ENCODE measurements at regions not wholly inside any gene's neighbourhood (a gene's known extent, or its start where the extent isn't known, plus 50 kb on each side); places are given as distances from the start of the nearest gene placed in this dataset.
"Not testable (repeated sequence)": the region's sequence is repeated elsewhere in the genome, so short reads cannot be mapped to it uniquely, and the experiment has no call there.

DNA sequence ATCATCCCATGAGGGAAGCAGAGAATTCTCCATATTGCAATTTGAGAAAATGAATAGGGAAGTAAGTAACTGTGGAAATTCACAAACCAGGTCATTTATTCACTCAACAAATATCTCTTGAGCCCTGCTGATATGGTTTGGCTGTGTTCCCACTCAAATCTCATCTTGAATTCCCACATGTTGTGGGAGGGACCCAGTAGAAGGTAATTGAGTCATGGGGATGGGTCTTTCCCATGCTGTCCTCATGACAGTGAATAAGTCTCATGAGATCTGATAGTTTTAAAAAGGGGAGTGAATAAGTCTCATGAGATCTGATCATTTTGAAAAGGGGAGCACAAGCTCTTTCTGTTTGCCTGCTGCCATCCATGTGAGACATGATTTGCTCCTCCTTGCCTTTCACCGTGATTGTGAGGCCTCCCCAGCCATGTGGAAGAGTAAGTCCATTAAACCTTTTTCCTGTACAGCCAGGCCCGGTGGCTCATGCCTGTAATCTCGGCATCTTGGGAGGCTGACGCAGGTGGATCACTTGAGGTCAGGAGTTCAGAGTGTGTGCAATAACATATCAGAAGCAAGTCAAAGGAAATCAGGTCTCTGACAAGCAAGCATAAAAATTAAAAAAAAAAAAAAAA lies 193.2 kb downstream of the NDUFA10 start:
- peak; percentile 29 for DNase-seq

DNA sequence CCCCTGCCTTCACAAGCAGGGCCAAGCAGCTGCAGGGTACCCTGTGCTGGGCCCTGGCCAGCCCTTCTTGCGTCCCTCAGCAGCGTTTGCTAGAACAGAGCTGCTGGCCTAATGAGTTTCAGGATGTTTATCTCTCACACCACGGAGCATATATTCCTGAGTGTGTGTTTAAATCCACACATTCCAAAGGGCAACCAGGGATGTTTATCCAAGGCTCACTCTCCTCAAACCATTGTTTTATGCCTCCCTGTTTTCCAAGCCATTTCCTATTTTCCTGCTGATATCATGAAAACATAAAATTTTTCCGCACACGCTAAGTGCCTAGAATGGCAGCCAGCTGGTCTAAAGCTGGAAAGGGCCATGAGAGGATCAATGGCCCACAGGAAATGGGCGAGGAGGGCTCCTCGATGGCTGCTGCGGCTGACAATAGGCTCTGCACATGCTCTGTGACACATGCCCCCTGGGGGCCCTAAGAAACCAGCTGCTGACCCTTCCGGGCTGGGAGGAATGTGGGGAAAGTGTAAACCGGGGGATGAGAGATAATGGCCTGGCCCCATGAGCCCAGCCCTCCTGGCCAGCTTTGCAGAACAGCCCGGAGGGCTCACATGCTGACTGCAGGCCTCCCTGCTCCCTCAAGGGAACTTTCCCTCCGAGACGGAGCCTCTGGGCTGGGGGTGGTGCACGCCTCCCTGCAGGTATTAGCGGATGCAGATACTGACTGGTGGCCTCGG lies 194.0 kb downstream of the NDUFA10 start:
- DNase-seq, result peak; percentile 81

DNA sequence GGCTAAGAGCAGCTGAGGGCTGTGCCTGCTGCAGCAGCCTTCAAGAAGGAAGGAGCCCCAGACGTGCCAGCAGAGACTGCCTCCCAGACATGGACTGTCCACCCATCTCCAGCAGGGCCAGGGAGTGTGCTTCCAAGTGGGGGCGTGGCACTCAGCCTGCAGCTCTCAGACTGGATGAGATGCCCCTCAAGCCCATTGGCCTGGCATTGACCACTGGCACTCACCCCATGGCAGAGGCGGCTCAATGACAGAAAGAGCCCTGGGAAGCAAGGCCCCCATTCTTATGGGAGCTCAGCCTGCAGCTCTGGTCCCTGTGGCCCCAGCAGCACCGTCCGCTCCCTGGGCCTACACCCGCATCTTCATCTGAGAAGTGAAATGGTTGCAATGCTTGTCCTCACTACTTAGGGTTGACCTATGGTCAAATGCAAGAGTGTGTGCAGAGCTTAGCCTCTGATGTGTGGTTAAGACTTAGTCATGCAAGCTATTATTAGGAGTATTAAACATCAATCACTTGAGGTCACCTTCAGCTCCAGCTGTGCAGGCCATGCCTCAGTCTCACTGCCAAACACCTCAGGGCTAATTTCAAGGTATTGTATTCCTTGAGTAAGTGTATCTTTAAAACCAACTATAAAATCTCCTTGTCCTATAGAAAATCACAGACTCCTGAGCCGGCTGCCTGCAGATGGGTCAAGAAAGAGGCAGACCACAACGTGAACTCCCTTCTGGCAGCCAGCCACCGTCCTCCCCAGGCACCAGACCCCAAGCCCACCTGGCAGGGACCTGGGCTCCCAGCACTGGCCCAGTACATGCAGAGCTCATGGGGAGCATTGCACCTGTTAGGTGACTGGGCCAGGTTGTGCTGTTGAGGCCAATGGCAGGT lies 194.8 kb downstream of the NDUFA10 start:
- peak; percentile 45 for DNase-seq

DNA sequence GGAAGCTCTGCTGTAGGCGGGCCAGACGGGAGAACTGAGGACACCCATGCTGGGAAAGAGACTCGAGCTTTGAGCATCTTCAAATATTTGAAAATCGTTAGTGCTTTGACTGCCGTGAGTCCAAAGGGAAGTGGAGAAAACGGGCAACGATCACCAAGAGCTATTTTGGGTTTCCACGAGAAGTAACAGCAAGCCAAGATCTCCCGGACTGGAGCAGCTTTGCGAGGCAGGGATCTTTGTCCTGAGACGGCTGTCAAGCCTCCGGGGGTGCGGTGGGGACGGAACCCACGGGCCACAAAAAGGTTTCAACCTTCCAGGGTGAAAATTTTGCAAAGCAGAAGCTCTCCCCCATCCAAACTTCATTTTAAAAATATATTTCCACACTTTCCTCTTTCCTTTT lies 195.8 kb downstream of the NDUFA10 start:
- no peak for DNase-seq

DNA sequence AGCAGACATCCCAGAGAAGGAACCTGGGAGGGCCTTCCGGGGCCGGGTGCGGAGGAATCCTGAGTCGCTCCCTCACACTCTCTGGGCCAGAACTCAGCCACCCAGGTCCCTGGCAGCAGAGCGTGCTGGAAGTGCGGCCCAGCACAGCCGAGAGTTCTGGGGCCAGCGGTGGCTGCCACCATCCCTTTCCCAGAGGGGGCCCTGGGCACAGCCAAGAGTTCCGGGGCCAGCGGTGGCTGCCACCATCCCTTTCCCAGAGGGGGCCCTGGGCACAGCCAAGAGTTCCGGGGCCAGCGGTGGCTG lies 196.2 kb downstream of the NDUFA10 start:
- not testable (repeated sequence) for DNase-seq

DNA sequence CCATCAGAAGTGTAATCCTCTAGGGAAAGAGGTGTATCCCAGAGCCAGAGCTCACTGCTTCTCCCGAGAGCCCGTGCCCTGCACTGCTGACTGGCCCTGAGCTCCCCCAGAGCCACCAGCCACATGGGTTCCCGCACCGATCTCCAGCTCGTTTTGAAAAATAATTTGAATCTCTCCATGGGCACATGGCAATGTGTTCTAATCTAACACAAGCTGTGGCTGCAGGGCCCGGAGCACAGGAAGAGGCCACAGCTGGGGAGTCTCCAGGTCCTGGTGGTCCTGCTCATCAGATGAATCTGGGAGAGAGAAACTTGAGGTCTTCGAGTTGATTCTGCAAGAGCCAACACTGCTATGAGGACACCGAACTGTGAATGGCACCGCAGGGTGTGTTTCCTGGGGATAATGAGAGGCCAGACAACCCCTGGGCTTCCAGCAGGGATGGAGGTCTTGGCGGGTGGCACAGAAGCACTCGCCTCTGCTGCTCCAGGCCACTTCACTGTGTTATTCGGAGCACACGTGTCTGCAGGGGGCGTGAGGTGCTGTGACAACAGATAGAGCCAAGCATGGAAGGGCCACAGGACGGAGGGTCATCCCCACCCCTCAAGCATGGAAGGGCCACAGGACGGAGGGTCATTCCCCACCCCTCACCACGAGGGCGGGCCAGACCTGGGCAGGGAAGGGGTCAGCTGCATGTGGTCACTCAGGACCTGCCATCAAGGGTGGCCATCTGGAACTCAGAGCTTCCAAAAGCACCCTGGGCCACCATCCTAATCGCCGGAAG lies 196.8 kb downstream of the NDUFA10 start:
- no peak for DNase-seq

DNA sequence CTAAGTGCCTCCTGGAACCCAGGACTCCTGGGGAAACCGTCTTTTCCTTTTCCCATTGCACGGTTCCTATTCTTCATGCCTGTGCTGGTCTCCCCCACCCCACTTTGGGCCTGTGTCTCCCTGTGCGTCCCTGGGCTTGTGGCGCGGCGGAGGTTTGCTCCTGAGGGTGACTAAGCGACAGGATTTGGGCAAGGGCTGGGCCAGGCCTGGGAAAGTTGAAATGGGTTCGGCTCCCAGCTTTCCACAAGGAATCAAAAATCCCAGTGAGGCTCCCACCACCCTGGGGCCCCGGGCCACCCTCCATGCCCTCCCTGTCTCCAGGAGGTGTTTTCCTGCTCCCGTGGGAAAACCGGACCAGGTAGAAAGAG lies 197.6 kb downstream of the NDUFA10 start:
- DNase-seq, result no peak

DNA sequence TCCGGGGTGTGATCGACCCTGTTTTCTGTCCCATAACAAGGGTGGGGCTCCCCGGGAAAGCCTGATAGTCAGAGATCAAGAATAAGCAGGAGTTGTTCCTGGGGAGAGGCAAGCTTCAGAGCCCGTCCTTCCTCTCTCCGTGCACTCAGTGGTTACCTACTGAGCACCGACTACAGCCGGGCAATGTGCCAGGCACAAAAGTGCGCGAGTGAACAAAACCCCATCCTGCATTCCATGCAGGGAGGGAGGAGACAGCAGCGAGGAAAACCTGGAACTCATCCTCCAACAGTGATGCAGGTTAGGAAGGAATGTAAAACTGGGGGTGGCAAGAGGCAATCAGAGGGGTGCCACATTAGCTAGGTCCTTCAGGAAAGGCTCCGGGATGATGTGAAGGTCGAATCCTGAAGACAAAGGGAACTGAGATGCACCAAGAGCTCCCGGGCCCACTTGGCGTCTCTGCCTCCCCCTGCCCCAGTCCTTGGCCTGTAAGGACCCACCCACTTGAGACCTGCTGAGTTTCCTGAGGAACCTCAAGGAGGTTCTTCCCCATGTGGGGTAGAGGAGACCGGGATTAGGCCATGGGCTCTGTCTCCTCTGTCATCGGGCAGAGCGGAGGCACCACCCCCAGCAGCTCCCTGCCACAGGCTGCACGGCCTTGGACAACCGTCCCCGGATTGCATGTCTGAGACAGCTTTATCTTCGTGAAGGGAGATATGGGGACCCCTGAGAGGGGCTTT lies 198.2 kb downstream of the NDUFA10 start:
- no peak for DNase-seq

DNA sequence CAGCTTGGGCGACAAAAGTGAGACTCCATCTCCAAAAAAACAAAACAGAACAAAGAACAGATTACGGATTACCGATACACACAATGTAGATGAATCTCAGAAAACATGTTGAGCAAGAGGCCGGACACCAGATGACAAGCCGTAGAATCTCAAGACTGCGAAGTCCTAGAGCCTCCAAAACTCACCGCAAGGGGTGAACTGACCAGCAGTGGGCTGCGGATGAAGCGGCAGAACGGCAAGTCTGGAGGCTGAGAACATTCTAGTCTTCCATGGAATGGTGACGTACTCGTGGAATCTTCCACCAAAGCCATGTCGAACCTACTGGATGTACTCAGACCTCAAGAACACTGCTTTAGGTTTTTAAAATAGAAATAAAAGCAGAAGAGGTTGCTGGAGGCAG lies 198.8 kb downstream of the NDUFA10 start:
- DNase-seq, result no peak

DNA sequence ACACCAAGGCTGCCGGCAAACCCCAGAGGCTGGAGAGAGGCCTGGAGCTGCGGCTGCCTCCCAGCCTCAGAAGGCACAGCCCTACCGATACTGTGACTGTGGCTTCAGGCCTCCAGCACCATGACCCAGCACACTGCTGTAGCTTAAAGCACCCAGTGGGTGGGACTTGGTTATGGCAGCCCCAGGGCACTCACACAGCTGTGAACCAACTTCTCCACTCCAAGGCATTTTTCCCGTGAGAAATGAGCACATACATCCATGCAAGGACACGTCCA lies 199.5 kb downstream of the NDUFA10 start:
- no peak for DNase-seq

DNA sequence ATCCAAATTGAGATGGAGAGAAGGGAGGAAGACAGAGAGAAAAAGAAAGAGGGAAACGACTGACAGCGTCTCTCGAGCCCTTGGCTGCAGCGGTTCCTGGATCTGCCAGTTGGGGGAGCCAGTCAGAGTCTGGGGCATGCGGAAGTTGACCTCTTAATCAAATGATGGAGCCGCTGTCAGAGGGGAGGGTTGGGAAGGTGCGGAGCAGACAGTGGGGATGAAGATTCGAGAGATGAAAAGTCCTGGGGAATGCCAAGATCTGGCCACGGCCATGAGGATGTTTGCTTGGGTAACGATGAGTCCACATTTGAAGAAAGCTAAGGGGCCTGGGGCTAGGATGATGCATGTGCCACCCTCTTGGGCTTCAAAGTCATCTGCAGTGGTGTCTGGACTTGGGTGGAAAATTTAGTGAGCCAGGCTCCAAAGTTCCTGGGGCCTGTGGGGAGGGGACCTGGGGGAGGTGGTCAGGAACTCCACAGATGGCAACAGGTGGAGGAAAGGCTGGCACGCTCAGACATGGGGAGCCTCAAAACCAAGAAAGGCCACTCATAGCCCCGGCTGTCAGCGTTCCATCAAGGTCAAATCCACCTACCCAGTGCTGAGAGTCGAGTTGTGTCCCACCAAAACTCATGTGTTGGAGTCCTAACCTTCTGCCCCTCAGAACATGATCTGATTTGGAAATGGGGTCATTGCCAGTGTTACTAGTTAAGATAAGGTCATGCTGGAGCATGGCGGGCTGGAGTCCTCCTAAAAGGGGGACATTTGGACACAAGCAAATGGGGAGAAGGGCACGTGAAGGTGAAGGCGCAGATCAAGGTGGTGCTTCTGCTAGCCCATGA lies 200.1 kb downstream of the NDUFA10 start:
- DNase-seq, result no peak

DNA sequence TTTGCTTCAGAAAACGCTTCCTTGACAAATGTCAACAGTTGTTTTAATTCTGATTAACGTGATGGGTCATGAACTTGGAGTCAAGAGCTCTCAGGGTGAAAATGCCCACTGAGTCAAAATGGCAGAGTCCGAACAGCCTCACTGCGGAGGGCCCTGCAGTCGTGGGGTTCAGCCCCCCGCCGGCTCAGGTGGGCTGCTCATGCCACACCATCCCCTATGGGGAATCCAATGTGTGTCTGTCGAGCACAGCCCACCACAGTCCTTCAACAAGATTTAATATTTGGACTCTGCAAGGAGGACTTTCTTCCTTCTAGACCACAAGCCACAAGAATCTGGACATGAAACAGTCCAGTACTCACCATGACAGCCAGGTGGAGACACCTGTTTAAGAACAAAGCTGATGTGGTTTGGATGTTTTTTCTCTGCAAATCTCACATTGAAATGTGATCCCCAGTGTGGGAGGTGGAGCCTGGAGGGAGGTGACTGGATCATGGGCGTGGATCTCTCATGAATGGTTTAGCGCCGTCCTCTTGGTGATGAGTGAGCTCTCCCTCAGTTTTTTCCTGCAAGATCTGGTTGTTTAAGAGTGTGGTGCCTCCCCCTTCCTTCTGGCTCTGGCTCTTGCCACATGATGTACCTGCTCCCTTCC lies 201.0 kb downstream of the NDUFA10 start:
- peak; percentile 64 for DNase-seq

DNA sequence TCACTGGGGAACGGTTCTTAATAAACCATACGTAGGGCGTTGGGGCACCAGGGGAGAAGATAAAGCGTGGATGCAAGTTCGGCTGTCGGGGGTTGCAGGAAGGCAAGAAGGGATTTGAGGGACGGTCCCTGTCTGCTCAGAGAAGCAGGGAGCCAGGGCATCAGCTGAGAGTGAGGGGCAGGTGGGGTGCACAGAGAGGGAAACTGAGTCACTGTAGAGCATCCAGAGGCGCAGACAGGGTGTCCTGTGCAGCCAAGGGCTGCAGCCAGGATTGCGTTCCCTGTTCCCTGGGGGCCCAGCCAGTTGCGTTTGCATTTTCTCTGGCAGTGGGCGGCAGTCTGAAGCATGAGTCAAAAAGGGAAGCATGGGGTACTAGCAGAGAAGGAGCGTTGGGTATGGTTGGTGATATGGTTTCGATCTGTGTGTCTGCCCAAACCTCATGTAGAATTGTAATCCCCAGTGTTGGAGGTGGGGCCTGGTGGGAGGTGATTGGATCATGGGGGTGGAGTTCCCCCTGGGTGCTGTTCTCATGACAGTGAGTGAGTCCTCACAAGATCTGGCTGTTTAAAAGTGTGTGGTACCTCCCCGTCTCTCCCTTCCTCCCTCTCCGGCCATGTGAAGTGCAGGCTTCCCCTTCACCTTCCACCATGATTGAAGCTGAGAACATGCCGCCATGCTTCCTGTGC lies 202.9 kb downstream of the NDUFA10 start:
- DNase-seq, result no peak

DNA sequence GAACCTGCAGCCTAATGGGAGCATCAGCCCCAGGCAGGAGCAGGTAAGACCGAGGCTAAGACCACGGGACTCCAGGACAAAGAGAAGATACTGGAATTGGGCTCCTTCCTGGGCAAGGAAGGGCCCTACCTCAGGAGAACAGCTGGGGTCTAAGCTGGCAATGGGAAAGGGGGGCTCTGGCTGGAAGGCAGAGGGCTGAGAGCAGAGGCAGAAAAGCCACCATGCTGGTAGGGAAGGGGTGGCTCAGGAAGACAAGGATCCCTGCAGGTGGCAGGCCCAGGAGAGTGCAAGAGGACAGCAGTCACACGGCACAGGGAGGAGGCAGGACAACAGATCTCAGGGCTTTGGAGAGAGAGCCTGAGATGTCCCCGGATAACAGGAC lies 203.5 kb downstream of the NDUFA10 start:
- DNase-seq, result no peak

DNA sequence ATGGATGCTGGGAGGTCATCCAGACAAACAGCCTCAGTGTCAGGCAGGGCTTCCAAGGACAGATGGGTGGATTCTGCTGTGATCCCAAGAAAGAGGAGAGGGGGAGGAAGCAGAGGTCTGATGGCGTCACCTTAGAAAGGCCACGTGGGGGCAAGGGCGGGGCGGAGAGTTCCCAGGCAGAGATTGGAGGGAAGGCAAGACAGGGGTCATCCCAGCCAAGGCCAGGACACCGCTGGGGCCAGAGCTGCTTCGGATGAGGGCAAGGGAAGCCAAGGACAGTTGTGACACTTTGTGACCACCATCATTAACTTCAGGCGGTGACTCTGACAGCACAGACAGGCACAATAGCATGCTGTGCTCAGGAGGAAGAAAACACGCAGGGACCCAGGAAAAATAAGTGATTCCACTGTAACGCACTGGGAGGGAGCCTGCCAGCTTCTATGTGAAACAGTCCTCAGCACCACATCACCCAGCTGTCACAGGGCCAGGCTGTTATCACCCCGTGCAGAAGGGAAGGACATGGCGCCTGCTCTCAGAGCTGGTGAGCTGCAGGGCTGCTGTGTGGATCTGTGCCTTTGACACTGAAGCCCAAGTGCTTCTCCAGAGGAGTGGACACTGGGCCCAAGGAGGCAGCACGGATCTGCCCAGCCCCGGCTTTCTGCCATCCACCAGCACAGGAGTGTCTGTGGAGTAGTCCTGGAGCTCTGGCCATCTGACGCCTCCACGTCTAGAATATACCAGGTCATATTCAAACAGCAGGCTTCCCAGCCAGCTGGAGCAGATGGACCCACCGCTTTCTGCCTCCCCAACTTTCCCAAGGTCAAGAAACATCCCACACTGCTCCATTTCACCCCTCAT lies 204.1 kb downstream of the NDUFA10 start:
- DNase-seq, result no peak

DNA sequence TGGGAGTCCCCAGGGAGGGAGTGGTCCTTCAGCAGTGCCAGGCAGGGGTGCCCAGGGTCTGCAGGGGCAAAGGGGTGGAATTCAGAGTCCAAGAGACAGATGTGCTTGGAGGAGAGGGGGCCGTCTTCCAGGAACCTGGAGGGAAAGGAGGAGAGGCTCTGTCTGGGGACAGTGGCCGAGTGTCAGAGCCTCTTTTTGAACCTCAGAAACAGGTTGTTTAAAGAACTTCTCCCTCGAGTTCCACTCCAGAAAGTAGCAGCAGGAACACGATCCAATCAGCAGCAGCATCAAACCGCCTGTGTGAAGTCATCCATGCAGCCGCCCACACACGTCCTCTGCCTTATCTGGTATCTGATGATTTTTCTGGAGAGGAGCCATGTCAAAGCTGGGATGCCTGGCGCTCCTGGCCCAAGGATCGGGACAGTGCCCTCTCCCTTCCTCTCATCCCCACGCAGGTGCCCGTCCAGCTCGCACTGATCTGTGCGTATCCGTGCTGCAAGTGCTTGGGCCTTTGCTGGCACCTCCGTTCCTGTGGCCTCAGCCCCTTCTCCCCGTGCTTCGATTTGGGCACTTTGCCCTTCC lies 205.1 kb downstream of the NDUFA10 start:
- DNase-seq, result peak; percentile 42

DNA sequence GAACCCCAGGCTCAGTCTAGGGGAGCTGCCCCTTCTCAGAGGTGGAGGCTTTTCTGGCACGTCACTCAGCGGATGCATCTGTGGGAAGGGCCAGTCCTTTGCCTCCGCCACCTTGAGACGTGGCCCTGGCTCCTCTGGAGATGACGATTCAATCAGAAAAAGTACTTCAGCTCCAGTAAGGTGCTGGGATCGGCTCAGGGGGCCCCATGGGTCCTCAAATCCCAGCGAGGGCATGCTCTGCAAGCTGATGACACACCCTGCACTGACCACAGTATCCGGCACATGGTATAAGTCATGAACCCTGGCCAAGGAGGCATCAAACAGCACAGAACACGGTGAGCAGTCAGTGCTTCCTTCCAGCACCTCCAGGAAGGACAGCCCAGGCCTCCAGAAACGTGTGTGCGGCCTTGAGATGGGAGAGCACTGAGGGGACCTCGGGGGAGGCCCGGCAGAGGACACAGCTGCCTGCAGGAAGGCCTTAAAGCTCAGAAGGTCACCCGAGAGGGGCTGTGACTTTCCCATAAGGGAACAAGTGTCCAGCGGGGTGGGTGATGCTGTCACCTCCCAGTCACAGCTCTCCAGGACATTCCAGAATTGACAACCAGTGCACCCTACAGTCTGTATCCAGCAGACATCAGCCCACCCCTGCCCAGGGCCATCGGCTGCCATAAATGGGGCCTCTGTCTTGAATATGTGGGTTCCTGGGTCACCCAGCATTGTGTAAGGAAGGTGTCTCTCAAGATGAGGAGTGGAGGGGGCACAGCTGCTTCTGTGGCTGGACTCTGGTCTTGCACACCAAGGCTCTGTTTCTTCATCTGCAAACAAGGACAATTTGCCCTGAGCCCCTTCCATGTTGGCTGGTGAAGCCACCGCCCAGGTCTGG lies 205.8 kb downstream of the NDUFA10 start:
- no peak for DNase-seq

DNA sequence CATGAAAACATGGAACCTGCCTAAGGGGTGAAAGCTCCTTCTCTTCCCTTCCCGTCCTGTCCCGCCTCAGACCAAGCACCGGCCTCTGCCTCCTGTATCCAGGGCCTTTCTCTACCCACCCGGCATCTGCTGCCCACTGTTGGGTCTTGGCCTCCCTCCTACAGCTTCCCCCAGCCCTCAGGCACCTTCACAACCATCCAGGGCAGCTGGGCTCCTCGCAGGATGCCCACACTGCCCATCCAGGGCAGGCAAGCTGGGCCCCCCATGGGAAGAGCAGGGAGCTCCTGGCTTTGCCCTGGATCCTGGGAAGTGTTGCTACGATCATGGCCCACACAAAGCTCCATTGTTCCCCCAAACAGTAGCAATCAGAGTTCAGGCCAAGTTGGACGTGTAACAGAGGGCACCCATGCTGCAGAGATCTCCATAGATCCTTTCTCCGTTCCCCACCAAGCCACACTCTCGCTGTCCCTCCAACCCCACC lies 206.6 kb downstream of the NDUFA10 start:
- DNase-seq, result no peak

All from dermis blood vessel endothelial cell (primary cell).